ENCODE measurements at regions not wholly inside any gene's neighbourhood (a gene's known extent, or its start where the extent isn't known, plus 50 kb on each side); places are given as distances from the start of the nearest gene placed in this dataset.

DNA sequence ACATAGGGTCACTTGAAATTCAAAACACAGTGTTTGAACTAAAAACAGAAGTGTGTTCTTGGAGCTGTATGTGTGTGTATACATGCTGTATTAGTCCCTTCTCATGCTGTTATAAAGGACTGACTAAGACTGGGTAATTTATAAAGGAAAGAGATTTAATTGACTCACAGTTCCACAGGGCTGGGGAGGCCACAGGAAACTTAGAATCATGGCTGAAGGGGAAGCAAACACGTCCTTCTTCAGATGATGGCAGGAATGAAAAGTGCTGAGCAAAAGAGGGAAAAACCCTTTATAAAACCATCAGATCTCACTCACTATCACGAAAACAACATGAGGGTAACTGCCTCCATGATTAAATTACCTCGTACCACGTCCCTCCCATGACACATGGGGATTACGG, 224.1 kb downstream of the BCAT1 start:
- DNase-seq (ENCODE audit: low read depth in 2 of 3, low spot score in 2 of 3) = no peak

DNA sequence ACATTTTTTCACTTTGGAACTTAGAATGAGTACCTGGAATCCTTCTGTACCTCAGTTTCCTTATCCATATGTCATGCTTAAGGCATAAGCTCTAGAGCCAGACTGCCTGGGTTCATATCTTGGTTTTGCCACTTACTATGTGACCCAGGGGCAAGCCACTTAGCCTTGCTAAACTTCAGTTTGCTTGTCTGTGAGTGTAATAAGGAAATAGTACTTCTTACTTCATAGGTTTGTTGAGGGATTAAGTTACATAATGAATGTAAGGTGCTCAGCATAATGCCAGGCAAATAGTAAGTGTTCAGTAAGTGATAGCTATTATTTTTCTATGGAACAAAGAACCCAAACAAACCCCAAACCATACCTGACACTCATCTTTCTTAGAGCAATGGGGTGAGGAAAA, 225.1 kb downstream of the BCAT1 start:
- DNase-seq (ENCODE audit: low read depth in 2 of 3, low spot score in 2 of 3) = no peak

- no peak for DNase-seq (ENCODE audit: low read depth in 2 of 3, low spot score in 2 of 3)
Measured at GRCh38 chr12:24721191-24721590, 227.7 kb downstream of the BCAT1 start.

GRCh38 chr12:24719293-24719721, 229.6 kb downstream of the BCAT1 start:
- peak in 1 of 3 donors; percentile 32 for DNase-seq (ENCODE audit: low read depth in 2 of 3, low spot score in 2 of 3)

GRCh38 chr12:24718617-24719016, 230.3 kb downstream of the BCAT1 start:
- DNase-seq (ENCODE audit: low read depth in 2 of 3, low spot score in 2 of 3) = no peak

DNA sequence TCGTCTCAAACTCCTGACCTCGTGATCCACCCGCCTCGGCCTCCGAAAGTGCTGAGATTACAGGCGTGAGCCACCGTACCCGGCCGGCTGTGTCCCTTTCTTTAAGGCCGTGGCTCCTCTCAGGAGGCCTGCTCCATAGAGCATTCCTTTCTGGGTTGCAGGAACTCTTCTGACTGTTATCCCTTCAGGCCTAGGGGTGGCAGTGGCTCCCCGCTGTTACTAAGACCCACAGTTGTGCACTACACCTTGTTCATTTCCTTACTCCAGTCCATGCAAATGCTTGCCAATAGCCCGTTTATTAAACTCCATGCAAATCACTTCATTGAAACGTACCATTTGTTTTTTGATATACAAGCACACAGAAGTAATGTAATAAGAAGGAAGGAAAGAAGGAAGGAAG, 234.7 kb downstream of the BCAT1 start:
- no peak for DNase-seq (ENCODE audit: low read depth in 2 of 3, low spot score in 2 of 3)

DNA sequence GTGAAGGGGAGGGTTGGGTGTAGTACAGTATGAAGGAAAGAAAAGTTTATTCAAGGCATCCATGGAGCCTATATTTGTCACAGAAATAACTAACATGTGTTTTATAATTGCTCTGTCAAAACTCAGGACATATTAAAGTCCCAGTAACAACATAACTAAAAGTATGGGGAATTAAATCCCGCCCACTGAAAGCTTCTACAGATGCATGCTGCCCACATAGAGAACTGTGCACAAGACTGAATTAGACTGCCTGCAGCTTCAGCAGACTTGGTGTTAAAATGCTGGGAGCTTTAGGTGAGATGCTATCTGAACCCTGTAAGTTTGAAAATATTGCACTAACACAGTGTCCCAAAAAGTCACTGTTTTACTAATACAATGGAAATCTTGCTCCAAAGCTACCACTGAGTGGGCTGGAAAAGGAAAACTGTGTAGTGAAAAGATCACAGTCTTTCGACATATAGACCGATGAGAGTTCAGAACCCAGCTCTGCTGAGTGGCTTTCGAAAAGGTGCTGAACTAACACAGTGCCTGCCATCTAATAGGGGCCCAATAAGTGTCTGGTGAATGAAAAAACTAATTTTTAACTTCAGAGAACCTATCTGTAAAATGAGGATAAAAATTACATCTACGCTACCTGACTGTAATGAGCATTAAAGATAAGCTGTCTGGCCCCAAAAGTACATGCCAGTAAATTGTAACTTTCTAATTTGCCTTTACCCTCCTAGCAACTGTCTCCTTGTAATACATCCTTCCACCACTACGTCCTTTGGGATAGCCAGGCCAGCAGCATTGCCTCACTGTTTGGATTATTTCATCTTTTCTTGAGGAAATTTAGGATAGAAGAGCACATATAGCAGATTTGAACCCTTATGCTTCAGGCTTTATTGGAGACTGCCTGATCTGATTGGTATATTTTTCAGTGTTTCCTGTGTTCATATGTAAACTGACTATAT, 237.6 kb downstream of the BCAT1 start:
- DNase-seq (ENCODE audit: low read depth in 2 of 3, low spot score in 2 of 3) = no peak

DNA sequence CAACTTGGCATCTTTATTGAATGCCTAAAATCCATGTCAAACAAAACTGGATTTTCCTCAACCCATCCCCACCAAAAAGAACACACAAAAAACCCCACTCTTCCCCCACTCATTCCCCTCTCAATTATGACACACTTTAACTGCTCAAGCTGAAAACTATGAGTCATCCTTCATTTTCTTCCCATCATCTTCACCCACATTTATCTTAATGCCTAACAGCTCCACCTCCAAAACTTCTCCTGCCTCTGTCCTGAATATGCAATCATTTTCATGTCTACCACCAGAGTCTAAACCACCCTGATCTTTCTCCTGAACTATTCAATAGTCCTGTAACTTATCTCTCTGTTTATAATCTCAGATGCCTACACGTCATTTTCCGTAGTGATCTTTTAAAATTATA, 239.7 kb downstream of the BCAT1 start:
- DNase-seq (ENCODE audit: low read depth in 2 of 3, low spot score in 2 of 3) = no peak

GRCh38 chr12:24708718-24709117, 240.2 kb downstream of the BCAT1 start:
- no peak for DNase-seq (ENCODE audit: low read depth in 2 of 3, low spot score in 2 of 3)

DNA sequence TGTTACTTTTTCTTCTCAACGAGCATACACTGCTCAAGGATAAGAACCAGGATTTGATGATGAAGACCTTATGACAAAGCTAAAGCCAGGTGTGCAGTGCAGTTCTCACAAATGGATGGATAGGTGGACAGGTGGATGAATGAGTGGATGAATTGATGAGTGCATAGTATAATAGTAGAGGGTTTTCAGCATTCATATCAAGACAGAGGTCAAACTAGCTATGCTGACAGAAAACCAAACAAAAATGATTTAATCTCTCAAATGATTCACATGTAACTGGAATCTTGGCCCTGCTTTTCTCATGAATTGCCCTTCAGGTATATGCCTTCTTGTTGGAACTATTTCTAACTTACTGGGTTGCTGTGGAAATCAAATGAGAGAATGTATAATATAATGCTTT, 240.9 kb downstream of the BCAT1 start:
- DNase-seq (ENCODE audit: low read depth in 2 of 3, low spot score in 2 of 3) = no peak

DNA sequence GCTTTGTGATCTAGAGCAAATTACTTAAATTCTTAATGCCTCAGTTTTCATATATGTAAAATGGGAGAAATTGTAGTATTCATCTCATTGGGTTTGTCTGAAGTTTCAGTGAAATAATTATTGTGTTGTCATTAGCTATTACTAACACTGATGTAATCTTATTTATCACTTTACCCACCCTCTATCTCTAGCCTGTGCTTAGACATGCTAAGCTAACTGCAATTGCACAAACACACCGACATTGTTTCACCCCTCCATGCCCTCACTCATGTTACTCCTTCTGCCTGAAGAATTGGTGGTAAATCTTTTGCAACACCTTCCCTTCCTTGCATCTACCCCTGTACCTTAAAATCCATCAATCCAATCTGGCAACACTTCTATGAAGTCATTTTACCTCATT, 241.6 kb downstream of the BCAT1 start:
- DNase-seq (ENCODE audit: low read depth in 2 of 3, low spot score in 2 of 3) = no peak

GRCh38 chr12:24705741-24706358, 243.1 kb downstream of the BCAT1 start:
- peak in 2 of 3 donors; percentile 11 to 23 for DNase-seq (ENCODE audit: low read depth in 2 of 3, low spot score in 2 of 3)

DNA sequence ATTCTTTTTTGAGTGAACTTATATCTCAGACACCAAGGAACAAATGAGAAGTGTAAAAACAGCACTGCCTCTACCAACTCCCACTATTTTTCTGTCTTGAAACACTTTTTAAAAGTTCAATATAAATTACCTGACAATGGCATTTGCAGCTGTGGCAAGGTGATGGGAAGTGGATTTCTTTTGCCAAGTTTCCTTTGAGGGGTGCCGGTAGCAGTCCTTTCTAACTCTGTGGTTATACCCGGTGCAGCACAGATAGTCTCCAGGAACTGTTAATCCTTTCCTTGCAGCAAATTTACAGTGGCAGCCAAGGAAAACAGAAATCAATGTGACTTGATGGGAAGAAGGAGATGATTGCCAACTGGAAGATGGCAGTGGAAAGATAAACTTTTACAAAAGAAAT, 243.7 kb downstream of the BCAT1 start:
- DNase-seq (ENCODE audit: low read depth in 2 of 3, low spot score in 2 of 3) = no peak

DNA sequence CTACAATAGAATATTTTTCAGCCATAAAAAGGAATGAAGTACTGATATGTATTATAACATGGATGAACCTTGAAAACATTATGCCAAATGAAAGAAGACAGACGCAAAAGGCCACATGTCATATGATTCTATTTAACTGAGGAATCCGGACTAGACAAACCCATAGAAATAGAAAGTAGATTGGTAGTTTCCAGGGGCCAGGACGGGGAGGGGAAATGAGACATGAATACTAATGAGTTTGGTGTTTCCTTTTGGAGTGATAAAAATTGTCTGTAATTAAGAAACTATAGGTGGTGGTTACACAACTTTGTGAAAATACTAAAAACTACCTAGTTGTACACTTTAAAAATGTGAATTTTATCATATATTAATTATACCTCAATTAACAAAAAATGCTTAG, 247.6 kb downstream of the BCAT1 start:
- DNase-seq (ENCODE audit: low read depth in 2 of 3, low spot score in 2 of 3) = no peak

GRCh38 chr12:24698972-24699371, 249.9 kb downstream of the BCAT1 start:
- no peak for DNase-seq (ENCODE audit: low read depth in 2 of 3, low spot score in 2 of 3)

DNA sequence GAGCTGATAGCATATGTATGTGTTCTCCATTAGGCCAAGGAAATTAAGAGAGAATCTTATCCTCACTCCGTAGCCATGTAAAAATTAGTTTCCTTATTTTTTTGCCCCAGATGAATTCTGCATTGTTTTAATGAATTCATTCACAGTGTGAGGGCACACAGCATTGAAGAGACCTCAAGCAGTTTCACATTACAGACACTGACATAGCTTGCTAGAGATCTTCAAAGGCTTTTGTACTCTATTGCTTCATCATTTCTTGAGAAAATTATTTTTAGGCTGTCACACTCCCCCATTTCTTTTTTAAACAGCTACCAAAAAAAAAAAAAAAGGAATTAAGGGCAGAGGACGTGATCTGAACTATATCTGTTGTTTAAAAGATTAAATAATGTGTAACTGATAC, 251.1 kb downstream of the BCAT1 start:
- no peak for DNase-seq (ENCODE audit: low read depth in 2 of 3, low spot score in 2 of 3)

DNA sequence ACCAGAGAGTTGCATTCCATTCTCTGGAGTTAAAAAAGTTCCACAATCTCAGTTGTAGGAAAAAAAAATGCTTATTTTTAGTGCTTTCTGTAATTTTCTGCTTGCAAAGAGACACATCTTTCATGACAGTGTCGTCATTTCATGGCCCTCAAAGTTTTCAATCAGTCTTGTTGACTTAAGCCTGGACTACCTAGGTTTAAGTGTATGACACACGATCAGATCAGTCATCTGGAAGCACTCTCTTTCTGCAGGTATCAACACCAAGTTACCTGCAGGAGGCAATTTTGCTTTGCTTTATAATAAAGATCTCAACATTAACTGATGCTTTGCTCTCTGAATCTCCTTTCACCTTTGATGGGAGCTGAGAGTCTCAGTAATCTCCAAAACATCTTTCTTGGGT, 251.6 kb downstream of the BCAT1 start:
- DNase-seq (ENCODE audit: low read depth in 2 of 3, low spot score in 2 of 3) = no peak

GRCh38 chr12:24696800-24697199, 252.1 kb downstream of the BCAT1 start:
- DNase-seq (ENCODE audit: low read depth in 2 of 3, low spot score in 2 of 3) = no peak

DNA sequence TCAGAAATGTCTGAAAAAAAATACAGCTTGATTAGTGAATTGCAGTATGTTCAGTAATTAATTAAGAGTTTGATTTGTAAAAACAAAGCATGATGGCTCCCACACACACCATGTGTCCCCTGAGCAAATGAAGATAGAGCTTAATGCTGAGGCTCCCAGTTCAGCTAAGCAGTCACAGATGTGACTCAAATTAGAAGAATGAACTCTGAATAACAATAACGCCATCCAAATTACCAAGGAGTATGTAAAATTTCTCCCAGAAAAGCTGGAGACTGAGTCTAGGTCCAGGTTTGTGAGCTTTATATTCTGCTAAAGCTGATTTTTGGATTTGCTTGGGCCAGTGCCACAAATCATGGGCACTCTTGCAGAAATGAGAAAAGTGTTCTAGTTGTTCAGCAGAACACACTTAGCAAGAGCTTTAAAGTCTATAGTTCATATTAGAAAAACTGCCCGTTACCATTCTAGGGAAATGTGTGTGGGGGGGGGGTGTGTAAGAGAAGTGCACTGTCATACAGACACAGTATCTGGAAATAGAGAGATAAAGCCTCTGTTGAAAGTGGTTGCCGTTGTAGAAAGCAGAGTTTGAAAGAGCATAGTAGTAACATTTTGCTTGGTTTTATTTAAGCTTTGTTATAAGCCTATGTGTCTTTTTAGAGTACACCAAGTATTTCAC, 253.1 kb downstream of the BCAT1 start:
- DNase-seq (ENCODE audit: low read depth in 2 of 3, low spot score in 2 of 3) = peak in 2 of 3 donors; percentile 39 to 73

- no peak for DNase-seq (ENCODE audit: low read depth in 2 of 3, low spot score in 2 of 3)
Measured at GRCh38 chr12:24695103-24695502, 253.8 kb downstream of the BCAT1 start.

DNA sequence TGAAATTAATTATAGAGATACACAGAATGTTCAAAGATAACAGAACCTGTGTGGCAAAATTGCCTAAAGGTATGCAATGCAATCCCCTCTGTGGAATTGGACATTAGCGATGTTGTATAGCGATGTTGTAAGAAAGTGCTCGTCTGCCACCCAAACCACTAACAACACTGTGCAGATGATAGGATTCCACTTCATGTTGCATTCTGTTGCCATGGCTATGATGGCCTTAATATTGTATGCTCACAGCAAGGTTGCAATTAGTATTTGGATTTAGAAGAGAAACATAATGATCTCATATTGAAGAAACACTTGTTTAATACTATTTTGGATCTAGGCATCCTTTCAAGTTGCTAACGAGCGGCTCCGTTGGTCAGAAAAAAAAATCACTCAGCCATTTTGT, 260.3 kb downstream of the BCAT1 start:
- DNase-seq (ENCODE audit: low read depth in 2 of 3, low spot score in 2 of 3) = no peak

- DNase-seq (ENCODE audit: low read depth in 2 of 3, low spot score in 2 of 3) = no peak
Measured at GRCh38 chr12:24681570-24681969, 267.3 kb downstream of the BCAT1 start.
